Upper lobe of left lung (tissue), 6 donors: ENCODE measurements at regions not wholly inside any gene's neighbourhood (a gene's known extent, or its start where the extent isn't known, plus 50 kb on each side); places are given as distances from the start of the nearest gene placed in this dataset.

ENCODE experiments used
- ATAC-seq, 2 donors: fragments of 200-7000 bp; cut with Tn5 transposase; one replicate each; pipeline ENCODE4 v1.9.1; 2022; ENCODE audit warnings: mild to moderate bottlenecking in 2 of 2, moderate library complexity in 2 of 2; ENCODE audit not compliant: low FRiP score in 2 of 2
- DNase-seq, 2 donors: peaks; one replicate each; pipeline ENCODE4 v3.0.0-alpha.2; 2019 to 2020
- H3K27ac ChIP-seq, 4 donors: fragments of 200-600 bp; sonication (generic); one replicate each; pipeline ENCODE4 v1.5.1; 2016 to 2019
- H3K27me3 ChIP-seq, 4 donors: fragments of 200-600 bp; sonication (generic); one replicate each; pipeline ENCODE4 v1.5.1; 2017 to 2019
- H3K36me3 ChIP-seq, 4 donors: fragments of 200-600 bp; sonication (generic); one replicate each; pipeline ENCODE4 v1.5.1; 2016 to 2019
- H3K4me1 ChIP-seq, 4 donors: fragments of 200-600 bp; sonication (generic); one replicate each; pipeline ENCODE4 v1.5.1; 2018 to 2019
- H3K4me3 ChIP-seq, 4 donors: fragments of 200-600 bp; sonication (generic); one replicate each; pipeline ENCODE4 v1.5.1; 2017 to 2019; ENCODE audit warnings: mild to moderate bottlenecking in 2 of 4, moderate library complexity in 1 of 4
- H3K9me3 ChIP-seq, 4 donors: fragments of 200-600 bp; sonication (generic); one replicate each; pipeline ENCODE4 v1.5.1; 2018 to 2019
- CTCF ChIP-seq, 6 experiments: fragments of 450-650 bp in 4 of 6; fragments of 200-600 bp in 2 of 6; sonication (generic) in 2 of 6; IDR thresholded peaks; one replicate each; pipeline ENCODE4 v1.5.1; 2016 to 2019; ENCODE audit warnings: antibody characterized with exemption in 6 of 6
- EP300 ChIP-seq, 4 donors: sonication (generic); formaldehyde crosslinking; IDR thresholded peaks; one replicate each; pipeline ENCODE4 v1.5.1; 2017; ENCODE audit warnings: antibody characterized with exemption in 4 of 4, control low read depth in 2 of 4
- POLR2A ChIP-seq, 4 donors: fragments of 450-650 bp; IDR thresholded peaks; one replicate each; pipeline ENCODE4 v1.5.1; 2016 to 2017; ENCODE audit warnings: antibody characterized with exemption in 4 of 4, mild to moderate bottlenecking in 2 of 4
- POLR2AphosphoS5 ChIP-seq, 2 donors: sonication (generic); formaldehyde crosslinking; IDR thresholded peaks; one replicate each; pipeline ENCODE4 v1.5.1; 2017; ENCODE audit warnings: antibody characterized with exemption in 2 of 2
- WGBS, 2 donors: methylation state at CpG; one replicate each; pipeline ENCODE4 v1.1.5; 2017 to 2018; 5-methylcytosine and 5-hydroxymethylcytosine counted together
- donor health status: DM: no; HTN: no; CAD: no; lungs with moderate emphysema.
- donor health status: DM: no; HTN: yes; CAD: no; lungs with severe emphysema.

- Histone ChIP-seq H3K27ac (no peak overlapping the region), H3K27me3 (no peaks in the 10 kb centered on the region), H3K36me3 (no peaks in the 10 kb centered on the region), H3K9me3 (no peaks in the 10 kb centered on the region), H3K4me3 (no peak overlapping the region), H3K4me1 (no peaks in the 10 kb centered on the region)
- ATAC-seq (no peak), DNase-seq (no peak)
- 91 to 92% methylated on average over 5 of the region's 5 CpGs for WGBS, 2 donors
- TF ChIP-seq EP300 (IDR thresholded peaks at IDR 0.05) (no peak), POLR2A (IDR thresholded peaks at IDR 0.05) (no peak), POLR2AphosphoS5 (IDR thresholded peaks at IDR 0.05) (no peak), CTCF (IDR thresholded peaks at IDR 0.05) (no peak)
These were observed 68.7 kb upstream of the CDH6 start for GRCh38 chr5:31124651-31125305.

GRCh38 chr5:31124026-31124425 lies 69.5 kb upstream of the CDH6 start:
- H3K27ac ChIP-seq = no peak overlapping the region
- H3K36me3 ChIP-seq = no peaks in the 10 kb centered on the region
- H3K4me3 ChIP-seq = no peak overlapping the region
- H3K27me3 ChIP-seq = no peaks in the 10 kb centered on the region
- TF ChIP-seq POLR2AphosphoS5 (IDR thresholded peaks at IDR 0.05) (no peak), POLR2A (IDR thresholded peaks at IDR 0.05) (no peak), EP300 (IDR thresholded peaks at IDR 0.05) (no peak), CTCF (IDR thresholded peaks at IDR 0.05) (no peak)
- WGBS, 2 donors = 69 to 76% methylated on average over 1 of the region's 1 CpG
- DNase-seq (no peak), ATAC-seq (no peak)
- no peaks in the 10 kb centered on the region for H3K4me1 ChIP-seq
- no peaks in the 10 kb centered on the region for H3K9me3 ChIP-seq

GRCh38 chr5:31122998-31123951 lies 70.2 kb upstream of the CDH6 start:
- Histone ChIP-seq H3K36me3 (no peaks in the 10 kb centered on the region), H3K27ac (no peak overlapping the region), H3K4me3 (no peak overlapping the region), H3K4me1 (no peaks in the 10 kb centered on the region), H3K27me3 (no peaks in the 10 kb centered on the region), H3K9me3 (no peaks in the 10 kb centered on the region)
- WGBS, 2 donors = 43 to 53% methylated on average over 4 of the region's 4 CpGs
- DNase-seq = no peak
- TF ChIP-seq CTCF (IDR thresholded peaks at IDR 0.05) (no peak), POLR2AphosphoS5 (IDR thresholded peaks at IDR 0.05) (no peak), POLR2A (IDR thresholded peaks at IDR 0.05) (no peak), EP300 (IDR thresholded peaks at IDR 0.05) (no peak)
- ATAC-seq = no peak

- 83 to 88% methylated on average over 2 of the region's 2 CpGs for WGBS, 2 donors
- Histone ChIP-seq H3K4me3 (no peak overlapping the region), H3K36me3 (no peaks in the 10 kb centered on the region), H3K9me3 (no peaks in the 10 kb centered on the region), H3K4me1 (no peaks in the 10 kb centered on the region), H3K27me3 (no peaks in the 10 kb centered on the region), H3K27ac (no peak overlapping the region)
- ATAC-seq = no peak
- no peak for TF ChIP-seq CTCF (IDR thresholded peaks at IDR 0.05)
- TF ChIP-seq POLR2A (IDR thresholded peaks at IDR 0.05) = no peak
- no peak for TF ChIP-seq POLR2AphosphoS5 (IDR thresholded peaks at IDR 0.05)
- TF ChIP-seq EP300 (IDR thresholded peaks at IDR 0.05) = no peak
- DNase-seq = no peak
These were observed 72.3 kb upstream of the CDH6 start for GRCh38 chr5:31121224-31121623.
